ENCODE measurements at regions not wholly inside any gene's neighbourhood (a gene's known extent, or its start where the extent isn't known, plus 50 kb on each side); places are given as distances from the start of the nearest gene placed in this dataset.

DNA sequence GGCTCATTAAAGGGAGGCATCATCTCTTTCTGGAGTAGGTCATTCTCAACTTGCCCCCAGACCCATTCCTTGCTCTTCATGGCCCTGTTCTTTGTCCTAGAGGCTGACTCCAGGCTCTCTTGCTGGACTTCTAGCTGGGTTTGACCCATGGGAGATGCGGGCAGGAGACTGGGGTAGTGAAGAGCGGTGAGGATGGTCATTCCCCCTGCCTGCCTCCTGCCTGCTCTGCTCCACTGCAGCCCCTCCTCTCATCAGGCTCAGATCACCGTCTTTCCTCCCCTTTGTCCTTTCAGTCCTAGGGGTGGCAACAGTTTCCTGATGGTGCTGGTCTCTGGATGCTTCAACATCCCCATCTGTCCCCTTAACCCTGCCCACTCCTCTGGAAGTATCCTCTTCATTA is 170.9 kb downstream of the ABHD5 start:
- Mint-ChIP-seq H3K27ac (no peak overlapping the region), H3K36me3 (ENCODE audit: insufficient read depth in 1 of 3, low read depth in 3 of 3) (no peaks in the 10 kb centered on the region), H3K4me1 (peaks cover 23 to 28% of the 10 kb centered on the region in 2 experiments), H3K9me3 (no peaks in the 10 kb centered on the region), H3K27me3 (ENCODE audit: low read depth) (peaks cover 29% of the 10 kb centered on the region), H3K4me3 (no peak overlapping the region)
- Histone ChIP-seq H2BK5ac (ENCODE audit: insufficient read length, low read length) (no peak overlapping the region), H2BK12ac (ENCODE audit: insufficient read length, low read depth, low read length) (no peak overlapping the region), H4K5ac (ENCODE audit: insufficient read length, low read depth, low read length) (no peak overlapping the region), H2BK15ac (ENCODE audit: low read depth, low read length) (no peak overlapping the region), H3K23me2 (ENCODE audit: insufficient read length, low read depth, low read length, poor library complexity, severe bottlenecking) (no peaks in the 10 kb centered on the region), H3K18ac (ENCODE audit: insufficient read length, low read depth, low read length) (no peak overlapping the region), H3K4ac (ENCODE audit: low read depth, low read length) (no peak overlapping the region), H3K79me2 (ENCODE audit: insufficient read depth, low read length) (no peaks in the 10 kb centered on the region), H3K23ac (ENCODE audit: insufficient read length, low read depth, low read length) (no peak overlapping the region), H3K9me3 (ENCODE audit: control insufficient read depth, low read depth, low read length) (no peaks in the 10 kb centered on the region), H2AFZ (ENCODE audit: low read length) (no peak overlapping the region), H3K56ac (ENCODE audit: insufficient read length, low read depth, low read length) (no peak overlapping the region), H2BK20ac (ENCODE audit: low read depth, low read length, poor library complexity, severe bottlenecking) (no peak overlapping the region), H4K91ac (ENCODE audit: insufficient read length, low read depth, low read length) (no peak overlapping the region), H4K8ac (replicated peaks; ENCODE audit: insufficient read length, low read depth, low read length) (no peak overlapping the region), H2AK5ac (ENCODE audit: insufficient read length, low read length) (no peak overlapping the region), H3K79me1 (ENCODE audit: insufficient read depth, low read depth, low read length, poor library complexity, severe bottlenecking) (no peaks in the 10 kb centered on the region), H2BK120ac (ENCODE audit: low read depth, low read length, poor library complexity, severe bottlenecking) (no peak overlapping the region), H3K27ac (ENCODE audit: insufficient read length, low read depth, low read length) (no peak overlapping the region), H3K9ac (ENCODE audit: extremely low read depth, insufficient read length, low read length) (no peak overlapping the region), H3T11ph (ENCODE audit: low read length) (no peak overlapping the region), H3K4me2 (ENCODE audit: insufficient read depth, insufficient read length, low read length) (no peak overlapping the region), H3K4me1 (ENCODE audit: insufficient read depth, low read length) (no peaks in the 10 kb centered on the region), H4K20me1 (ENCODE audit: control insufficient read depth, insufficient read depth, insufficient read length) (no peaks in the 10 kb centered on the region), H3K14ac (ENCODE audit: insufficient read depth, low read length) (no peak overlapping the region), H3K27me3 (ENCODE audit: insufficient read depth, low read length) (no peaks in the 10 kb centered on the region; the same call in 1 of the 2 replicates)
- TF ChIP-seq, protein P1, sequence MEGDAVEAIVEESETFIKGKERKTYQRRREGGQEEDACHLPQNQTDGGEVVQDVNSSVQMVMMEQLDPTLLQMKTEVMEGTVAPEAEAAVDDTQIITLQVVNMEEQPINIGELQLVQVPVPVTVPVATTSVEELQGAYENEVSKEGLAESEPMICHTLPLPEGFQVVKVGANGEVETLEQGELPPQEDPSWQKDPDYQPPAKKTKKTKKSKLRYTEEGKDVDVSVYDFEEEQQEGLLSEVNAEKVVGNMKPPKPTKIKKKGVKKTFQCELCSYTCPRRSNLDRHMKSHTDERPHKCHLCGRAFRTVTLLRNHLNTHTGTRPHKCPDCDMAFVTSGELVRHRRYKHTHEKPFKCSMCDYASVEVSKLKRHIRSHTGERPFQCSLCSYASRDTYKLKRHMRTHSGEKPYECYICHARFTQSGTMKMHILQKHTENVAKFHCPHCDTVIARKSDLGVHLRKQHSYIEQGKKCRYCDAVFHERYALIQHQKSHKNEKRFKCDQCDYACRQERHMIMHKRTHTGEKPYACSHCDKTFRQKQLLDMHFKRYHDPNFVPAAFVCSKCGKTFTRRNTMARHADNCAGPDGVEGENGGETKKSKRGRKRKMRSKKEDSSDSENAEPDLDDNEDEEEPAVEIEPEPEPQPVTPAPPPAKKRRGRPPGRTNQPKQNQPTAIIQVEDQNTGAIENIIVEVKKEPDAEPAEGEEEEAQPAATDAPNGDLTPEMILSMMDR (conservative IDR thresholded peaks at IDR 0.05): no peak
- DNase-seq: no peak
- WGBS (ENCODE audit: extremely low coverage, insufficient read length, low lambda C conversion rate): no CpG with 5 or more reads among the region's 3 CpGs

Measured in H9 (cell line).